ENCODE measurements at regions not wholly inside any gene's neighbourhood (a gene's known extent, or its start where the extent isn't known, plus 50 kb on each side); places are given as distances from the start of the nearest gene placed in this dataset.

DNA sequence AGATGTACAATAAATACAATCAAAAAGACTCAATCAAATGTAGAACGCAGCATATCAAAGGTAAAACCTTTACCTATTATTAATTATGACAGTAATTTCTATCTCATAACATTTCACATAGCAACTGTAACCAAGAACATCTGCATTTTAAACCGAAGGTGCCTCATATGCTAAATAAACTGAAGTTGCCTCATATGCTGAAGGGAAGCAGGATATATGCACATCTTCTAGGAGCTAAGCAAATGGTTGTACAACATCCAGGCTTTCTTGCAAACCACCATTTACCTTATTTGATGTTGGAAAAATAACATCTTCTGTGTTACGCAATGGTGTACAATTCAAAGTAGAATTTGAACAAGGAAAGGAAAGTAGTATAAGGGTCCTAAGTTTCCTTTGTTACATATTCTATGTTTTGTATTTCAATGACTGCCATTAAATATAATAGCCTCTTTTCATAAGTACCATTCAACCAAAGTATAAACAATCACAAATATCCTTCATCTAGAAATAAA lies 145.9 kb downstream of the SATB1 start:
- CTCF ChIA-PET: no interaction called here
- Histone ChIP-seq H3K4me2 (no peak overlapping the region), H3K9me3 (no peaks in the 10 kb centered on the region), H3K27ac (no peak overlapping the region), H3K4me1 (no peaks in the 10 kb centered on the region), H3K4me3 (no peak overlapping the region)
- DNase-seq (ENCODE audit: low read depth in 1 of 2, low spot score in 1 of 2) (no peak), FAIRE-seq (no peak), ATAC-seq (no peak)
- TF ChIP-seq ATOH8 (CRISPR knock-in tag; IDR thresholded peaks at IDR 0.05; ENCODE audit: low read depth) (no peak), ZNF302 (CRISPR knock-in tag; IDR thresholded peaks at IDR 0.05) (no peak), FOSB (CRISPR knock-in tag; IDR thresholded peaks at IDR 0.05) (no peak), E2F6 (IDR thresholded peaks at IDR 0.05; ENCODE audit: borderline replicate concordance, low read depth) (no peak), KDM1A (IDR thresholded peaks at IDR 0.05; ENCODE audit: low read depth) (no peak), CEBPB (IDR thresholded peaks at IDR 0.05) (peak in 1 of 2 experiments; percentile 46; a peak in 1 of 4 replicates), EHF (CRISPR knock-in tag; IDR thresholded peaks at IDR 0.05) (no peak), EHMT2 (IDR thresholded peaks at IDR 0.05; ENCODE audit: low read depth) (no peak)
- TF ChIP-seq, protein P1, sequence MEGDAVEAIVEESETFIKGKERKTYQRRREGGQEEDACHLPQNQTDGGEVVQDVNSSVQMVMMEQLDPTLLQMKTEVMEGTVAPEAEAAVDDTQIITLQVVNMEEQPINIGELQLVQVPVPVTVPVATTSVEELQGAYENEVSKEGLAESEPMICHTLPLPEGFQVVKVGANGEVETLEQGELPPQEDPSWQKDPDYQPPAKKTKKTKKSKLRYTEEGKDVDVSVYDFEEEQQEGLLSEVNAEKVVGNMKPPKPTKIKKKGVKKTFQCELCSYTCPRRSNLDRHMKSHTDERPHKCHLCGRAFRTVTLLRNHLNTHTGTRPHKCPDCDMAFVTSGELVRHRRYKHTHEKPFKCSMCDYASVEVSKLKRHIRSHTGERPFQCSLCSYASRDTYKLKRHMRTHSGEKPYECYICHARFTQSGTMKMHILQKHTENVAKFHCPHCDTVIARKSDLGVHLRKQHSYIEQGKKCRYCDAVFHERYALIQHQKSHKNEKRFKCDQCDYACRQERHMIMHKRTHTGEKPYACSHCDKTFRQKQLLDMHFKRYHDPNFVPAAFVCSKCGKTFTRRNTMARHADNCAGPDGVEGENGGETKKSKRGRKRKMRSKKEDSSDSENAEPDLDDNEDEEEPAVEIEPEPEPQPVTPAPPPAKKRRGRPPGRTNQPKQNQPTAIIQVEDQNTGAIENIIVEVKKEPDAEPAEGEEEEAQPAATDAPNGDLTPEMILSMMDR (IDR thresholded peaks at IDR 0.05): no peak
- 32% methylated on average over 3 of the region's 3 CpGs for WGBS (ENCODE audit: missing lambda C conversion rate)
- POLR2A ChIA-PET: no interaction called here

GRCh38 chr3:18264853-18265252 lies 160.3 kb downstream of the SATB1 start:
- no peak for FAIRE-seq
- no peak for ATAC-seq
- ChIA-PET POLR2A (no interaction called here), CTCF (no interaction called here)
- H3K4me3 ChIP-seq: no peak overlapping the region
- no peaks in the 10 kb centered on the region for H3K9me3 ChIP-seq
- 8% methylated on average over 1 of the region's 1 CpG for WGBS (ENCODE audit: missing lambda C conversion rate)
- no peak overlapping the region for H3K4me2 ChIP-seq
- DNase-seq (ENCODE audit: low read depth in 1 of 2, low spot score in 1 of 2): no peak
- H3K27ac ChIP-seq: no peak overlapping the region
- H3K4me1 ChIP-seq: no peaks in the 10 kb centered on the region
- TF ChIP-seq ATOH8 (CRISPR knock-in tag; IDR thresholded peaks at IDR 0.05; ENCODE audit: low read depth) (no peak), ZNF302 (CRISPR knock-in tag; IDR thresholded peaks at IDR 0.05) (no peak), NPAS2 (CRISPR knock-in tag; IDR thresholded peaks at IDR 0.05; ENCODE audit: borderline replicate concordance) (no peak), JUN (IDR thresholded peaks at IDR 0.05) (no peak), BHLHE40 (IDR thresholded peaks at IDR 0.05; ENCODE audit: low read depth, low read length) (no peak), MAZ (IDR thresholded peaks at IDR 0.05; ENCODE audit: borderline replicate concordance, low read depth, low read length) (no peak), PHF8 (IDR thresholded peaks at IDR 0.05; ENCODE audit: borderline replicate concordance, low read depth) (no peak), TFCP2L1 (CRISPR knock-in tag; IDR thresholded peaks at IDR 0.05) (no peak), CBX8 (IDR thresholded peaks at IDR 0.05) (no peak), HOXA7 (CRISPR knock-in tag; IDR thresholded peaks at IDR 0.05) (no peak), POLR2AphosphoS2 (conservative IDR thresholded peaks at IDR 0.05; ENCODE audit: low read length) (no peak), HOXB5 (CRISPR knock-in tag; IDR thresholded peaks at IDR 0.05) (no peak), HEYL (CRISPR knock-in tag; IDR thresholded peaks at IDR 0.05) (no peak), MAFK (IDR thresholded peaks at IDR 0.05; ENCODE audit: partially characterized antibody) (no peak), RARB (CRISPR knock-in tag; IDR thresholded peaks at IDR 0.05) (no peak)

Measured in A549 (cell line).